ENCODE measurements at regions not wholly inside any gene's neighbourhood (a gene's known extent, or its start where the extent isn't known, plus 50 kb on each side); places are given as distances from the start of the nearest gene placed in this dataset.
"Not testable (repeated sequence)": the region's sequence is repeated elsewhere in the genome, so short reads cannot be mapped to it uniquely, and the experiment has no call there.

DNA sequence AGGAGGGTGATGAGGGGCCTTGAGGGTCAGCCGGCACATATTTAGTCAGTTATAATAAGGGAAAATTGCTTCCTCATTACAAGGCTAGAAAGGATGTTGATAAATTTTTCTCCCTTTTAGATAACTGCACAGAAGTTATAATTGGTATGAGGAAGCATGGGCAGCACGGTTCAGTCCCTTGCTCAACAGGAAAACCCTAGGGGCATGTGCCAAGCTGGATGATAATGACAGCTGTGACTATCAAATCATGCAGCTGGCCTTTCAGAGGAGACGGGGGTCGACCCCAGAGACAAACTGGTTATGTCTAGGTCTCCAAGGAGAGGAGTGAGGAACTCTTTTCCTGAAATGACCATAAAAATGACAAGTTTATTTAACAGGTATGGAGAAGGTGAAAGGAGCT is 448.1 kb upstream of the VRK2 start:
- DNase-seq (ENCODE audit: low read depth): no peak

DNA sequence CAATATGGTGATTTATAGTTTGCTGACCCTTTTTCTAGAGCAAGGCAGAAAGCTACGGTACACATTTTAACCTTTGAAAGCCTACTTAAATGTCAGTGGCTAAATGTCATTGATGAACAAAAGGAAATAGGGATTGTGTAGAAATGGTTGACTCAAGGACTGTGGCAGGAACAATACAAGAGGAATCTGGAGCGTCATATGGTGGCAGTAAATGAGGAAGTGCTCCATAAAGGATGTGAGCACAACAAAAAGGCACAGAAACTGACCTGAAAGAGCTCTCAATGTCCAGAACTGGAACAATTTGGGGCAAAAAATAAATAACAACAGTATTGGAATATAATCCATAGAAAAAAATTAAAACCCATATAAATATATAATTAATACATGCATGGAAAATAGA is 443.9 kb upstream of the VRK2 start:
- DNase-seq (ENCODE audit: low read depth): no peak

DNA sequence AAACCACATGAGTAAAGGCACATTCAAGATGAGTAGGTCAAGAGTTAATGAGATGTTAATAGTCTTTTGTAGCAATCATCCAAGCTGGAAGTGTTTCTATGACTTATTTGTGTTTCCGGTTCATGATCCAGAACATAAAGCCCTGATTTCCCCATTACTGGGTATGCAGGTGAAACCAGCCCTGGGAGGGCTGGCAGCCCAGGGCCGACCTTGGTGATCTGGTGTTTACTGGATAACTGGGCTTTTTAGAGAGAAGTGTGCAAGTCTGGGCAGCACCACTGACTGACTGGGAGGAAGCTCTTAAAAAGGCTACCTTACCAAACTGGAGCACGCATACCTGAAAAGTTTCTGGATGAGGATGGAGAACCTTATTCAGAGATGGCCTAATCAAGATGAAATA is 431.6 kb upstream of the VRK2 start:
- no peak for DNase-seq (ENCODE audit: low read depth)

DNA sequence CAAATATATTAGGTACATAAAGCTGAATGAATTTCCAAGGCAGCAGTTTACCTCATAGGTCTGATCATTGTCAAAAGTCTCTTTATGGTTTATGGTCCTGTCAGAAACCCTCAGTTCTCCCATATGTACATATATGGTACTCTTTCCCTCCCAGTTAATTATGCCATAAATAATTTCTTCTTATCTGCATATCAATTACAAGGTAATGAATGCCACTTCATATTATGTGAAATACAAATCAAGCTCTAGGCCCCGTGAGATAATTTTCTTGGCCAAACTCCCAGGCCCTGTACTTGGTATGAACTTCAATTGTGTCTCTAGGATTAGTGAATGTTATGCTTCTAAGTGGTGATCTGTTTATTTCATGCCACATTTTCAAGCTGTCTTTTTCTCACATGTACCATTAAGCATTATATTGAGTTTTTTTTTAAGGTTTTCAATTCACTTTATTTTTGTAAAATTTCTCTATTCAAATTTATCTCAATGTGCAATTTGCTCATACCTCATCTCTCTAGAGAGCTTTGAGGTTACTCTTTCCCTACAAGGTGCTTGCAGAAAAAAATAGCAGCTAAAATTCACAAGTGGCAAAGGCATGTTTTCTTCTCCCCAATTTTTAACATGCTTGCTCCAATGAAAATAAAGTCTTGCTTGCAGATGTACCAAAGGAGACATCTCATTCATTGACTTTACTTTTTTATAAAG is 430.6 kb upstream of the VRK2 start:
- no peak for DNase-seq (ENCODE audit: low read depth)

DNA sequence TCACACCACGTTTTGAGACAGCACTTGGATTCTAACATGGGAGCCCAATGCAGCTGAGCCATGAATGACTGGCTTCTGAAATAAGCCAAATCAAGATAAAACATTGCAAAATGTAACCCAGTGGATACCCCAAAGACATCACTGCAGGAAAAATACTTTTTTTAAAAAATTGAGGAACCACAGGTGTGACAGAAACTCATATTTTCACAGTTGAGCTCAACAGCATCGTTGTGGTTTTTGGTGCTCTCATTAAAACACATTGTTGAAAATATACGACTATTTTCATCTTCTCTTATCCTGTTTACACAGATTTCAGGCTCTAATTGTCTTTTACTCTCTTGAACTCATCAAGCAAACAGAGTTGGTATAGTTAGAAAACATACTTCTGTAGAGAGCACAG is 429.3 kb upstream of the VRK2 start:
- DNase-seq (ENCODE audit: low read depth): no peak

DNA sequence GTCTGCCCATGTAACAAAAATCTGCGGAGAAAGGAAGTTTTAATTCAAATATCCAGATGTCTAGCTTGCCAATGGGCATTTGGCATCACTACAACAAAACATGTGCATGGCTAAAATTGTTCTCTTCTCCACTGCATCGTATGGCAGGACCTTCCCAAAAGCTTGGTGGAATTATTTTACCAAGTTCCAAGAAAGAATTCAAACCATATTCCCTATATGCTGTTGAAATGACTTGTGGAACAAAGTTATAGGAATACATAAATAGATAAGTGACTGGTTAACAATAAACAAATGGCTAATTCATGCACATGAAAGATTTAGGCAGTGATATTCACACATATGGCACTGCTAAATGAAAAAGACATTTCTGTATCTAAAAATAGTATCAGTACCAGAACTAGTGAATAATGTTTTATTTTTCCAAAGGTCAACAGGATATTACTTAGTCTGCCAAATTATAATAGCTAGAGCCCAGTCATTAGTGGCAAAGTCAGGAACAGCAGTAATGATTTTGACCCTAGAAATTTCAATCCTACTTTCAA is 425.4 kb upstream of the VRK2 start:
- DNase-seq (ENCODE audit: low read depth): no peak

DNA sequence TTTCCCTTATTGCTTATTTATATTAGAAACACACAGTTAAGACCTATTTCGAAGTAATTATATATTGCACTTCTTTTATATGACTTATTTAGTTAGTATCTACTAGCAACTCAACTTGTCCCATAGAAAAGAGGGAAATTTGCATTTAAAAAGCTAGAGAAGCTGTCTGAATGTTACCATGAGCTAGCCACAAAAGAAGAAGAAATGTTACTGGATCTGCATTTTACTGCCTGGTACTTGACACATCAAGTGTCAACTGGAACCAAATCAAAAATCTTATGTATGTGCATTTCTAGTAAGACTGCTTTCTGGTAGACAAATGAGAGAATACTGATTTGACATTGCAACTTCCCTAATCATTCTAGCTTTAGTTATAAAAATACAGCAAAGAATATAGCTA is 424.6 kb upstream of the VRK2 start:
- DNase-seq (ENCODE audit: low read depth): no peak

DNA sequence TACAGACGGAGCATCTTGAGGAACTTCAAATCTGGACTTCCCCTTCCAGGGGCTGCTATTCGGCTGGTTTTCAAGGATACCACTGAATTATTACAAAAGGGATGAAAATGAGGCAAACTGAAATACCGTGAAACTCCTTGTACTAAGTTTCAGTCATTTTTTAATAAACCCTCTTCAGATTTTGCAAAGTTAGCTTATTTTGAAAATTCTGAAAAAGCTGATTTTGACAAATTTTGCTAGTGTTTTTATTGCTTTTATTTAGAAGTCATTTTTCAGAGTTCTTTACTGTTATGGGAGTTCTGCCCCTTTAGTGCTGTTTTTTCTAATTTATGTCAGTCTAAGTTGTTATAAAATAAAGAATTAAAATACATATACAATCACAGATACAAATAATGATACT is 390.4 kb upstream of the VRK2 start:
- no peak for DNase-seq (ENCODE audit: low read depth)

DNA sequence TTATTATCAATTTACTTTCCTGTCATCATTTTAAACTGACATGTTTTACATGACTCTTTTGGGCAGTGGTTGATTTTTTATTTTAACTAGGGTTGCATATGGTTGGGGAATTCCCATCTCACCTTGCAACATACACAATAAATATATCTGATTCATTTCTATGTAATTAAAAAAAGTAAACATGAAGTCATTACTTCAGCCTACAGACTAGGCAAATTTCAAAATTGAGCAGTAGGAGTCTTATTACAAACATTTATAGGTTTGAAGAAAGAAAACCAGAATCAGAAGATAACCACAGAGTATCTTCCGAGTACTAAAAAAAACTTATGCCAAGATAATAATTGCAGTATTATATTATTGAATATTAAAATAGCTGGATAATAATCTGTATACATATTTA is 377.0 kb upstream of the VRK2 start:
- no peak for DNase-seq (ENCODE audit: low read depth)

DNA sequence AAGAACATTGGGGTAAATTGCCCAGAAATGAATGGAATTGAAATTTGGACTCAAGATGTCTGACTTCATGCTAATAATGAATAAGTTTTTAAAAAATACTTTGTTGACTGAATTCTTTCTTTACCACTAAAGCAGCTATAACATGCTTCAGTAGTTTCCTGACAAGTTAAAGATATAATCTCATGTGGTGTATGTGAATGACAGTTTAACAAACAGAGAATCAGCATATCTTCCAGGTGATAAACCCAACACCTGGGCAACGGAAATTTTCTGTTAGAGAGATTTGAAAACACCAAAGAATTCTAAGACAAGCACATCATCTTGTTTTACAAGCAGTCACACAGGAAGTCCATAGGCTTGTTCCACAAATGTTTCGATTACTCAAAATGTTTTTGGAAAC is 372.6 kb upstream of the VRK2 start:
- no peak for DNase-seq (ENCODE audit: low read depth)

DNA sequence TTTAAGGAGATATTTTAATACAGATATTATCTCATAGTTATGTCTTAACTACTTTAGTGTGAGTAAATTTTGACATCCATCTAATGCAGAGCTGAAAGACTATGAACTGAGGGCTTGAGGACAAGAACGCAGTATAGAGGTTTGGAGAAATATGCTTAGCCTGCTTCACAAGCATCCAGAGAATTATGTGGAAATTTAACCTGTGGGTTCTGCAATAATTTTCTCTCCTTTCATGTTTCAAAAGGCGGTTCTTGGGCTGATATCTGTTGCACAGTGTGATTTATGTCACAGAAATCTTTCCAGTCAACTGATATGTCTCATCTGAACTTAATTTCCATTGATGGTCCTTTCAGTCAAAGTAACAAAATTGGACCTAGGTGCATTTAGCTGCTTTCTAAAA is 371.9 kb upstream of the VRK2 start:
- DNase-seq (ENCODE audit: low read depth): no peak

DNA sequence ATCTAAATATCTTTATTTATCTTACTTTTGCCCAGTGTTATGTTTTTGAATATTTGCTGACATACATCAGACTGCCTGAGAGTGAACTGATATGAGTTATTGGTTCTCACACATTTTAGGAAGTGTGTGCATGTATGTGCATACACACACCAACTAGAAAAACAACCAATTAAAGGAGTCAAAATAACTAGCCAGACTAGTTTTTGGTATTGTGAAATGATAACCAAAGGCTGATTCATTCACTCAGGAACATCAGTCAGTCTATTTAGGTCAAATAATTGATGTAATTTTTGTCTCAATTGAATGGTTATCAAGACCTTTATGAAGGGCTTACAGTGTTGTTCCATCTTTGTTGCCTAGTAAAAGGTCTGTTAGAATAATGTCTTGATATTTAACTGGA is 369.3 kb upstream of the VRK2 start:
- no peak for DNase-seq (ENCODE audit: low read depth)

DNA sequence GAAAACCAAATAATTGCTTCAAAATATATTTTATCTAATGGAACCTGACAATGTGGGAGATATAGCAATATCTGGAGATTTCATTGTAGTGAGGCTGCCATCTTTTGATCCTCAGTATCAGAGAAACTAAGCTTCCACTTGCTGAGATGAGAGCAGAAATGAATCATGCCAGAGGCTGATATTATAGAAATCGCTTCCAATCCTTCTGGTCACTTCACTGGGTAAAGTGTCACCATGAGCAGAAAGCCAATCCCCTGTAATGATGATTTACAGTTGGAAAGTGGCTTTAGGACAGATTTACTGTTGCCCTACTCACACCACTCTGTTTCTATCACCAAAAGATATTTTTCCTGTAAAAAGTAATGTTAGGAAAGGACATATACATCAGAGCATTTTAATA is 365.0 kb upstream of the VRK2 start:
- no peak for DNase-seq (ENCODE audit: low read depth)

DNA sequence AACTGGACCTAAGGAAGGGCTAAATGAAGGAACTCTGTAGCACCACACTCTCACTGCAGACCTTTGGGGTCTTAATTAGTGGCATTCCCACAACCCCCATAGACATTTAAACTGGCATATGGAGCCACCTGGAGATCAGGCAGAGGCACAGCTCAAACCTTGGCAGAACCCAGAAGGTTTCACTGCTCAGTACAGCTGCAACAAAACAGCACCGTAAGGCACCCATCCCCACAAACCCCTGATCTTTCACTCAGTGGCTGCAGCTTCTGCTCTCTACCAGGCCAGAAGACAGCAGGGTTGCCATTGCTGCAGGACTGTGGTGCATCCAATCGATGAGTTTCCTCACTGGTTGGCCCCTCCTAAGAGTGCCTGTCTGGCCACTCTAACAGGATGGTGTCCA is 361.6 kb upstream of the VRK2 start:
- DNase-seq (ENCODE audit: low read depth): no peak

DNA sequence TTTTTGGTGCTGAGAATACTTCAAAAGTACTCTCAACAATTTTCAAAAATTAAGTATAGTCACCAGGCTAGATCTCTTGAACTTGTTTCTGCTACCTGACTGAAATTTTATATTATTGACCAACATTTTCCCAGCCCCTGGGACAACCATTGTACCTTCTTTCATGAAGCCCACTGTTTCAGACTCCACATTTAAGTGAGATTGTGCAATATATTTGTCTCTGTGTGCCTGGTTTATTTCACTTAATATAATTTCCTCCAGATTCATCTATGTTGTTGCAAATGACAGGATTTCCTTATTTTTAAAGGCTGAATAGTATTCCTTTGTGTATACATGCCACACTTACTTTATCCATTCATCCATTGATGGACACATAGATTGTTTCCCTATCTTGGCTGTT is 354.2 kb upstream of the VRK2 start:
- no peak for DNase-seq (ENCODE audit: low read depth)

DNA sequence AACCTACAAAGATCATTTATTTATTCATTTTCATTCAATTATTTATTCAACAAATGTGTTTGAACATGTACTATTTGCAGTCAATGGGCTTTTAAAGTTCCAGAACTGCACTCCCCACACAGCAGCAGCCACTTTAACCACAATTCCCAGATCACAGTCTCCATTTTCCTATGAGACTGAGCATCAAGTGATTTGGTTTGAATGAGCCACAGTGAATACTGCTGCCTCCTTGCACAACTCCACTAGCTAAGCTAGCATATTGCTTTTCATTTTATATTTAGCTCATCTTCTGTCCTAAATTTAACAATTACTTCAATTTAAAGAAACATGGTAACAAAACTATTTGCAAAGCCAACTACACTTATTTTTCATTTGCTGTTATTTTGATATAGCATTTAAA is 353.4 kb upstream of the VRK2 start:
- no peak for DNase-seq (ENCODE audit: low read depth)

DNA sequence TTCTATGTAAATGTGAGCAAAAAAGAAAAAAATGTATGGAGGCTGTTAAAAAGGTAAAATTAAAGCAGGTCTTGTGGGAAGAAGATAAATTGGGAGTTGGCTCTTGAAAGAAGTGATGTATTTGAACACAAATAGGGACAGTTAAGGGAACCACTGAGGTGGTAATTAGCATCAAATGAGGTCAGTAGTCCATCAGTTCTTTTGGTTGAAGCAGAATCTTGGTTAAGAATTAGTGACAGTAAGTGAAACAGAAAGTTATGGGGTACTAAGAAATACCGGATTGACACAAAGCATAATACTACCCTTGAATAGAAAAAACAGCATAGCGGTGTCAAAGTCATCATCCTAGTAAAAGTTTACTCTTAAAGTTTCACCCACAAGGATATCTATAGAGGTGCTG is 352.6 kb upstream of the VRK2 start:
- no peak for DNase-seq (ENCODE audit: low read depth)

DNA sequence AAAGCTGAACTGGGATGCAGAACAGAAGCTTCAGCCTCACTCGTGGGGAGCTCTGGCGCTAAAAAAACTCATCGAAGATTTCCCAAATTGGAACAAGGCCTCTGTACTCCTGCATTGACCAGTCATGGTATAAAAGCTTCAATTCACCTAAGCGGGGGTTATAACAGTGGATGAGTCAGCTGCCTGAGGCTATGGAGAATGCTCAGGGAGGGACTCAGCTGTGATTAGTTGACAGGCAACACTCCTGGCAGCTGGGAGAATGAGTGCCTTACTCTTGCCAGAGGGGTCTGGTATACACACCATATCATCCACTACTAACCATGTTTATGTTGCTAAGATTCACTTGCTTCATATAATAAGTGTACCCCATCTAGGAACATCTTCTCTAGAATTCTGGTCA is 350.6 kb upstream of the VRK2 start:
- no peak for DNase-seq (ENCODE audit: low read depth)

DNA sequence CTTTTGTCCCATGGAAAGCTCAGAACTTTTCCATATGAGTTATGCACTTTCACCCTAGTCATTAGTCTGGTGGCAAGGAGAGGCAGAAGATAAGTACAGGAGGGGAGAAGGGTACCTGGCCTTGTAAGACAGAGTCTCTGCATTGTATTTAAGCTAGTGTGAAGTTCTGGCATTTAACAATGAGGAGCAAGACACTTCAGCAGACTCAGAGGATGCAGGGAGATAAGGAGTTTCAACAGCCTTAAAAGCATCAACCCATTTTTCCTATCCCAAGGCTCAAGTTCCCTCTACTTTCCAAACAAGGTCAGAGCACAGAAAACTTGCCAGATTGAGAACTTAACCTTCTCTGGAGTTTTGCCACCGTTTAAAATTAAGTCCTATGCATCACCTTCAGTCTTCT is 348.2 kb upstream of the VRK2 start:
- no peak for DNase-seq (ENCODE audit: low read depth)

DNA sequence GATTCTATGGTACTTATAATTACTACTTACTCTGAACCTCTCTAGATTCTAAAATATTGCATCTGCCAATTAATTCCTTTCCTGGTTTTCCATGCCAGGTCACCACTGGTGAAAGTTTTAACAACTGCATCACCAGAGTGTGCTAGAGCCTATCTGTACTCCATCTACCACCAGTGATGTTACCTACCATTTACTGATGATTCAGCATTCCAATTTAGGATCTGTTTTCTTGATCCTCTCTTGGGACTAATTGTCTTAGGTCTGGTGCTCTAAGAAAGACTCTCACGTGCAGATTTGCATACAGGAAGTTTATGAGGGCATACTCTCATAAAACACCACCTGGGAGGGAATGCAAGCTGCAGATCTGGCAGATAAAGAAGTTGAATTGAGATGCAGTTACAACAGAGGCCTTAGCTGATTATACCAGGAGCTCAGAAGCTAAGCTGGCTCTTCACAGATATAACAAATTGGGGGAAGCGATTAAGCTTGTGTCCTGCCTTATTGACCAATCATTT is 347.6 kb upstream of the VRK2 start:
- no peak for DNase-seq (ENCODE audit: low read depth)

DNA sequence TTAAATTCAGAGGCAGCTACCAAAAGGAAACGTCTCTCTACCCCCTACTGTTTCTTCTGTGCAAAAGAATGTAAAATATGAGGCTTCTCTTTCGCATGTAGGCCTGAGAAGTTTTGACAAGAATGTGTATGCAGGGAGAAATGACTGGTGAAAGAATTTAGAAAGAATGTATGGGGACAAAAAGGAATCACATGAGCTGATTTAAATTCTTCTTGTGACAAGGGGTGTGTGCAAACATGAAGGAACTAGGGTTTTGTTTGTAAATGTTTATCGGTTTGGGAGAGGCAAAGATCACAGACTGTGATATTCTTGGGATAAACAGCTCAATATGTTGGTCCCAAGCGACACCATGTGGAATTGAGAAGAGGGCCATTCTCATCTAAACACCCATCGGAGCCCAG is 345.2 kb upstream of the VRK2 start:
- peak; percentile 39 for DNase-seq (ENCODE audit: low read depth)

DNA sequence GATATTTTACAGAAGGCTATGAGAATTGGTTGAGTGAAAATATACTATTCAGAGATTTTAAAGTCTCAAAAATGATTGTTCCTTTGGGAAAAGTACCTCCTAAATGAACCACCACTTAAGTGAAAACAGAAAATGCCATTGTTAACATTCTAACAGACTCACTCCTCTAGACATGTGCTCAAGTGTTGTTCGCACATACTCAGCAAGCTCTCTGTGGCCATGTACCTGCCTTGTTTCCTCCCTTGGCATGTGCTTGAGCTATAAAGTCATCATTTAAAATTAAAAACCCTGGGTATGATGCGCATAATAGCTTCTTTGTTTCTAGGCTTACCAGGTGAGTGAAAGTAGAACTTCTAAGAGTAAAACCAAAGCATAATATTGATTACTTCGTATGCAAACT is 343.2 kb upstream of the VRK2 start:
- DNase-seq (ENCODE audit: low read depth): no peak

DNA sequence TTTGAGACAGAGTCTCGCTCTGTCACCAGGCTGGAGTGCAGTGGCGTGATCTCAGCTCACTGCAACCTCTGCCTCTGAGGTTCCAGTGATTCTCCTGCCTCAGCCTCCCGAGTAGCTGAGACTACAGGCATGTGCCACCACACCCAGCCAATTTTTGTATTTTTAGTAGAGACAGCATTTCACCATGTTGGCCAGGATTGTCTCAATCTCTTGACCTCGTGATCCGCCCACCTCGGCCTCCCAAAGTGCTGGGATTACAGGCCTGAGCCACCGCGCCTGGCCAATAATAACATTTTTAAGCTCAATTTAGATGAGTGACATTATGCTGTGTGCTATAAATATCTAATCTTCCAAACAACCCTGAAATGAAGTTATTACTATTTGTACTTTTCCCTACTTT is 338.8 kb upstream of the VRK2 start:
- DNase-seq (ENCODE audit: low read depth): not testable (repeated sequence)

DNA sequence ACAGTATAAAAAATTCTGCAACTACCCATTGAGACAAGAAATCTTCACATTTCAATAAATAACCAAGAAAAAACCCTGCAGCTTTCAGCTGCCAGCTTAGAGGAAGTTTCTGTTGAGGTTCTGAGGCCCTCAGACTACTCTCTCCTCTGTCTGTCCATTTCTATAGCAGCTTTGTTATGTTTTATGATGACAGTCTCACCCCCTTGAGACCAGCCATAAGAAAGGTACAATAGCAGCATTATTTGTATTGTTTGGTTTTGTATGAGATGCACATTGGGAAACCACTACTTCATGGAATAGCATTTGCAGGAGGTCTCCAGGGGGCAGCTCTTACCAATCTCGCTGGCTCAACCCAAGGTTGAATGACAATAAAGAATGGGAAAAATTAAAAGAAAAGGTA is 334.6 kb upstream of the VRK2 start:
- DNase-seq (ENCODE audit: low read depth): no peak

Data from GM04503 (cell line).